Heart right ventricle (tissue), 16 donors: ENCODE measurements at regions not wholly inside any gene's neighbourhood (a gene's known extent, or its start where the extent isn't known, plus 50 kb on each side); places are given as distances from the start of the nearest gene placed in this dataset.

Experiments
- ATAC-seq, 8 donors: fragments of 200-7000 bp; cut with Tn5 transposase; one replicate each; pipeline ENCODE4 v1.9.1; 2020; ENCODE audit warnings: mild to moderate bottlenecking in 8 of 8, moderate library complexity in 8 of 8, moderate number of reproducible peaks in 1 of 8
- DNase-seq, 2 donors: peaks; one replicate each; pipeline ENCODE4 v3.0.0-alpha.2; 2020
- H3K27ac ChIP-seq, 10 donors: fragments of 200-600 bp; sonication (generic) in 2 of 10; one replicate each; pipeline versions ENCODE4 v1.5.0 to v1.8.0; 2020 to 2022; ENCODE audit warnings: mild to moderate bottlenecking in 3 of 10
- H3K27me3 ChIP-seq, 7 donors: fragments of 200-600 bp; one replicate each; pipeline ENCODE4 v1.8.0; 2021 to 2022; ENCODE audit warnings: mild to moderate bottlenecking in 2 of 7
- H3K36me3 ChIP-seq, 9 donors: fragments of 200-600 bp; sonication (generic) in 1 of 9; one replicate each; pipeline versions ENCODE4 v1.5.0 to v1.8.0; 2020 to 2022; ENCODE audit warnings: mild to moderate bottlenecking in 2 of 9
- H3K4me1 ChIP-seq, 9 donors: fragments of 200-600 bp; sonication (generic) in 1 of 9; one replicate each; pipeline versions ENCODE4 v1.5.0 to v1.8.0; 2020 to 2022; ENCODE audit warnings: mild to moderate bottlenecking in 4 of 9
- H3K4me3 ChIP-seq, 10 donors: fragments of 200-600 bp; sonication (generic) in 2 of 10; one replicate each; pipeline versions ENCODE4 v1.5.0 to v1.8.0; 2020 to 2022; ENCODE audit warnings: mild to moderate bottlenecking in 7 of 10, moderate library complexity in 2 of 10
- H3K9me3 ChIP-seq, 11 donors: fragments of 200-600 bp in 10 of 11; sonication (generic) in 2 of 11; one replicate each; pipeline versions ENCODE4 v1.5.0 to v1.8.0; 2013 to 2022; ENCODE audit warnings: mild to moderate bottlenecking in 2 of 11, control low read depth in 1 of 11, moderate library complexity in 1 of 11
- WGBS, 2 donors: extraction: QIAGEN DNeasy Blood & Tissue Kit; methylation state at CpG; one replicate each; pipeline ENCODE4 v1.1.7; 2013; ENCODE audit warnings: inconsistent platforms in 1 of 2; 5-methylcytosine and 5-hydroxymethylcytosine counted together
- intact Hi-C, 10 donors: fragments of 100-400 bp; cut with DNase I; formaldehyde crosslinking; loops; one replicate each; pipeline versions ENCODE4 v1.11.1 to v1.14.2; 2022
- TF ChIP-seq, protein P1 (sequence below), 9 donors: fragments of 200-600 bp; sonication (generic) in 2 of 9; IDR thresholded peaks; one replicate each; pipeline versions ENCODE4 v1.5.0 to v1.8.0; 2021 to 2022; ENCODE audit warnings: antibody characterized with exemption in 9 of 9, mild to moderate bottlenecking in 5 of 9, moderate library complexity in 1 of 9
- donor health status: Arrhythmogenic right ventricular cardiomyopathy.
- donor health status: ischemic (EF 13 %, LVEDD 7.1; RV severe dilation, severe dysfunction).
- donor health status: healthy with polysubstance abuse.
- donor health status: DM: no; HTN: yes; CAD: no.
- donor health status: DM: no; HTN: no; CAD: no.
- donor health status: ischemic (EF 25% LVEDD 6.9; RV normal size, moderate dysfunction).
- donor health status: ischemic (EF 25% LVEDD 5.7; RV mildly dilated, moderate dysfunction).
- donor health status: healthy.
- donor health status: DM: yes; HTN: yes; CAD: no.
- donor health status: Ischemic cardiomyopathy.
- donor health status: ischemic (EF 35%, LVEDD 5.7; RV mildly dilated, moderate dysfunction).
- donor health status: nonischemic (EF 11% LVEDD 7.7; RV severe dilation, severe dysfunction).
- donor health status: DM: yes; HTN: yes; CAD: no.
- donor health status: PGD.
- donor health status: ischemic (EF 29% LVEDD 5.4; RV normal size, mild dysfunction).
- donor health status: nonischemic (EF 23%, LVEDD 6.1; RV moderate dilation, normal function).

DNA sequence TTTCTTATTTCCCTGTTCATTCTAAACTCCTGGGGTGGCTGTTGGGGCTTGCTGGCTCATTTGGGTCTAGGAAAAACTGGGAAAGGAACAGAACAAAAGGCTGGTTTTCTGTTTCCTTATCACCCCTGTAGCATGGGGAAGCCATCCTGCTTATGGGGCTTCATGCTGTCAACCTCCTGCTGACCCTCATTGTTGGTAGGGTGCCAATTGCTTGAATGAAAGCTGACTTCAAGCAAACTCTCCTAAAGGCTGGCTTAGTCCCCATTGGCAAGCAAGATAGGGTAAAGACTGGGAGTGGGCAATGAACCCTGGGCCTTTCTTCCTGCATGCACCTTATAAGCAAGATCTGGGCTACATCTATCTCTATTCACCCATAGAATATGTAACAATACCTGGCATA is 511.6 kb downstream of the DMAC1 start:
- H3K4me3 ChIP-seq, result no peak overlapping the region
- H3K36me3 ChIP-seq, result no peaks in the 10 kb centered on the region
- no peak for DNase-seq
- no peak for ATAC-seq
- H3K27me3 ChIP-seq, result peaks cover 0 to 4% (median 0%) of the 10 kb centered on the region in 7 donors
- TF ChIP-seq, protein P1, sequence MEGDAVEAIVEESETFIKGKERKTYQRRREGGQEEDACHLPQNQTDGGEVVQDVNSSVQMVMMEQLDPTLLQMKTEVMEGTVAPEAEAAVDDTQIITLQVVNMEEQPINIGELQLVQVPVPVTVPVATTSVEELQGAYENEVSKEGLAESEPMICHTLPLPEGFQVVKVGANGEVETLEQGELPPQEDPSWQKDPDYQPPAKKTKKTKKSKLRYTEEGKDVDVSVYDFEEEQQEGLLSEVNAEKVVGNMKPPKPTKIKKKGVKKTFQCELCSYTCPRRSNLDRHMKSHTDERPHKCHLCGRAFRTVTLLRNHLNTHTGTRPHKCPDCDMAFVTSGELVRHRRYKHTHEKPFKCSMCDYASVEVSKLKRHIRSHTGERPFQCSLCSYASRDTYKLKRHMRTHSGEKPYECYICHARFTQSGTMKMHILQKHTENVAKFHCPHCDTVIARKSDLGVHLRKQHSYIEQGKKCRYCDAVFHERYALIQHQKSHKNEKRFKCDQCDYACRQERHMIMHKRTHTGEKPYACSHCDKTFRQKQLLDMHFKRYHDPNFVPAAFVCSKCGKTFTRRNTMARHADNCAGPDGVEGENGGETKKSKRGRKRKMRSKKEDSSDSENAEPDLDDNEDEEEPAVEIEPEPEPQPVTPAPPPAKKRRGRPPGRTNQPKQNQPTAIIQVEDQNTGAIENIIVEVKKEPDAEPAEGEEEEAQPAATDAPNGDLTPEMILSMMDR (IDR thresholded peaks at IDR 0.05), result no peak
- H3K9me3 ChIP-seq, result no peaks in the 10 kb centered on the region
- H3K4me1 ChIP-seq, result no peaks in the 10 kb centered on the region
- intact Hi-C loops, result loop anchor here in 1 of 10 donors (10.0 kb wide), 1 partner anchor 63 kb away; no protein-coding TSS in a partner anchor
- no peak overlapping the region for H3K27ac ChIP-seq

DNA sequence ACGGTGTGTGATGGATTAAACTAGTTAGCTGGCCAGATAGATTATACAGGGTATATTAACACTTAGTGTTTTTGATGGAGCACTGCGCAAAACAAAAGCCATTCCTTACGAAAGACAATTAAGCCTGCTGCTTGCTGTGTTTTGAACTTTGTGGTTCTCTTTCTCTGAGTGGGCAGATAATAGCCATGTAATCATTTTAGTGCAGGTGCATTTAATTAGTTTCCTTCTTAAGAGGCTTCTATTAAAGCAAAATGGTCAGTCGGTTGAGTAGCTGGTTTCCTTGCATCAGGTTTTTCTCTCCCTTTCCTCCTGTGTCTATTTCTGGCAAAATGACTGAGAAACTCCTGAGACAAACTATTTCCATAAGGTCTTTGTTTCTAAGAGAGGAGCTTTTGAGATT is 512.5 kb downstream of the DMAC1 start:
- Histone ChIP-seq H3K4me3 (no peak overlapping the region), H3K9me3 (peaks cover 0 to 3% (median 0%) of the 10 kb centered on the region in 11 donors), H3K27me3 (peaks cover 0 to 4% (median 0%) of the 10 kb centered on the region in 7 donors), H3K4me1 (no peaks in the 10 kb centered on the region), H3K36me3 (no peaks in the 10 kb centered on the region), H3K27ac (no peak overlapping the region)
- intact Hi-C loops, result loop anchor here in 1 of 10 donors (10.0 kb wide), 1 partner anchor 62 kb away; no protein-coding TSS in a partner anchor
- 75 to 86% methylated on average over 4 of the region's 4 CpGs for WGBS, 2 donors
- DNase-seq, result no peak
- no peak for ATAC-seq
- TF ChIP-seq, protein P1 (IDR thresholded peaks at IDR 0.05), result no peak

DNA sequence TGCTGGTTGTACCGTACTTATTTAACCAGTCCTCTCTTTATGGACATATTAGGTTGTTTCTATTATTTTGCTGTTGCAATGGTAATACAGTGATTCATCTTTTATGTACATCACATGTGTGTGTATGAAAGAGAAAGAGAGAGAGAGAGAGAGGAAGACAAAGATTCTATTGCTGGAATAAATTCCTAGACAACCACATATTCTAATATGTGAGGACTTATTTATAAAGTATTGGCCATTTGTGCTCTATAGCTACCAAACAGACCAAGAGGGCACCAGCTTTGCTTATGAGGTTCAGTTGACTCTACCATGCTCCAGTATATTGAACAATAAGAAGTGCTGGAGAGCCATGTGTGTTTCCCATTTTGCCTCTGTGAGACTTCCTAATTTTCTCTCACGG is 513.5 kb downstream of the DMAC1 start:
- ATAC-seq, result no peak
- no peaks in the 10 kb centered on the region for H3K4me1 ChIP-seq
- no peak overlapping the region for H3K27ac ChIP-seq
- DNase-seq, result no peak
- peaks cover 0 to 7% (median 0%) of the 10 kb centered on the region in 11 donors for H3K9me3 ChIP-seq
- no peaks in the 10 kb centered on the region for H3K36me3 ChIP-seq
- WGBS, 2 donors, result 64 to 81% methylated on average over 2 of the region's 2 CpGs
- TF ChIP-seq, protein P1 (IDR thresholded peaks at IDR 0.05), result no peak
- intact Hi-C loops, result loop anchor here in 1 of 10 donors (10.0 kb wide), 1 partner anchor 61 kb away; no protein-coding TSS in a partner anchor
- H3K4me3 ChIP-seq, result no peak overlapping the region
- peaks cover 0 to 4% (median 0%) of the 10 kb centered on the region in 7 donors for H3K27me3 ChIP-seq

DNA sequence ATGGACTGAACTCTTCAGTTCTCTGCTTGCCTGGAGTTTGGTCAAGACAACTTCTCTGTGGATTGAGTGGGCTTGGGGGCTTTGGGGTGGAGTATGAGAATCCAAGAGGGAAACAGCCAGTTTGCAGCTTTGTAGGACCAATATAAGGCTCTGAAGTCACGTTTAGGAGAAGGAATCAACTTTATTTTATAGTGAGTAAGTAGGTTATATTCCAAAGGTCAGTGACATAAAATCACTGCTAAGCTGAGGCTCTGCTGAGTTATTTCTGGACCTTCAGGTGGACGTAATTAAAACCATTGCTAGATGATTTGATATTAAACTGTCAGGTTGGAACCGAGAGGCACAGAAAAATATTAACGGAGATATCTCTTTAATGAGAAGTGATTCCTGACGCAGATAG is 514.4 kb downstream of the DMAC1 start:
- TF ChIP-seq, protein P1 (IDR thresholded peaks at IDR 0.05), result no peak

More for the DNA sequence above, 514.4 kb downstream of the DMAC1 start:
- peaks cover 0 to 15% (median 0%) of the 10 kb centered on the region in 11 donors for H3K9me3 ChIP-seq
- no peak for DNase-seq
- intact Hi-C loops, result loop anchor here in 1 of 10 donors (10.0 kb wide), 1 partner anchor 60 kb away; no protein-coding TSS in a partner anchor
- no peak overlapping the region for H3K4me3 ChIP-seq
- no peak for ATAC-seq
- H3K36me3 ChIP-seq, result no peaks in the 10 kb centered on the region
- H3K27me3 ChIP-seq, result peaks cover 0 to 4% (median 0%) of the 10 kb centered on the region in 7 donors
- WGBS, 2 donors, result 43 to 73% methylated on average over 5 of the region's 5 CpGs
- H3K4me1 ChIP-seq, result no peaks in the 10 kb centered on the region
- H3K27ac ChIP-seq, result no peak overlapping the region
